ENCODE measurements at regions not wholly inside any gene's neighbourhood (a gene's known extent, or its start where the extent isn't known, plus 50 kb on each side); places are given as distances from the start of the nearest gene placed in this dataset.

DNA sequence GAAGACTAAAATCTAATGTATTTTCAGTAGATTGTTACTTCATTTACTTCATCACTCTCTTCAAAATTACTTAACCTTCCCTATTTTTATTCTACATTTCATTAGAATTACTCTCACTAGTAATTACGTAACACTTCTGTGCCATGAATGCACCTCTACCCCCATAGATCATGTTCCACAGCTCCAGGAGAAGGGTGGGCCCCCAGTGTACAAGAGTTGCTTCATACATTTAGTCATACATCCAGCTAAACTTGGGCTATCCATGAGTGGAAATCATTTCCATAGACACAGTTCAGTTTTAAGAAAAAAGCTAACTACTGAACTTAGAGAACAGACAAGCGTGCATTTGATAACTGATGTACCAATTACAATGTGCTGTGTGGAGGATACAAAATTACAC lies 104.2 kb downstream of the HSFY1 start (continued):
- no peak for TF ChIP-seq ZNF114 (CRISPR knock-in tag; IDR thresholded peaks at IDR 0.05)
- TF ChIP-seq CREB1 (CRISPR knock-in tag; IDR thresholded peaks at IDR 0.05; ENCODE audit: low read depth), result no peak

DNA sequence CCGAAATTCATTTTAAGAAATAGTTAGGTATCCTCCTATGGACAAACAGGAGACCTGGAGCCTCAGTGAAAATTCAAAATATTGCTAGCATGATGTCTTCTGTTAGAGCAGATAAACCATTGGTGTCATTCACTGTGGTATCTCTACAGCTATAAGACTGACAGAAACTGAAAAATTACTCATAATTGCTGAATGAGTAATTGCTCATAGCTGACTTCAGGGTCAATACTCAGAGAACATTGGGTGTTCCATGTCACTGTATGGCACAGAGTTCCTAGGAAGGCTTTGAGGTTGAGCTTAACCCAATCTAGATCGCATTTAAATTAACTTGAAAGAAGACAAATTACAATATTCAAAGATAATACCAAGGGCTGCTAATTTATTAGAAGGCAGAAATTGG lies 109.0 kb downstream of the HSFY2 start:
- H3K27ac ChIP-seq (ENCODE audit: low read depth), result no peak overlapping the region
- Mint-ChIP-seq H3K36me3 (ENCODE audit: low read depth) (no peaks in the 10 kb centered on the region), H3K4me1 (no peaks in the 10 kb centered on the region), H3K9me3 (peaks cover 6% of the 10 kb centered on the region), H3K4me3 (no peak overlapping the region), H3K27me3 (ENCODE audit: insufficient read depth, low read depth, poor library complexity) (no peaks in the 10 kb centered on the region), H3K27ac (no peak overlapping the region)
- H3K79me2 ChIP-seq (replicated peaks; ENCODE audit: insufficient read depth), result no peaks in the 10 kb centered on the region
- DNase-seq (ENCODE audit: low spot score) (no peak), ATAC-seq (no peak)
- H3K36me3 ChIP-seq (ENCODE audit: insufficient read depth), result no peaks in the 10 kb centered on the region
- no peak overlapping the region for H2AFZ ChIP-seq
- no peaks in the 10 kb centered on the region for H3F3A ChIP-seq (replicated peaks; ENCODE audit: low read depth)
- no peaks in the 10 kb centered on the region for H4K20me1 ChIP-seq (replicated peaks; ENCODE audit: insufficient read depth)
- no peaks in the 10 kb centered on the region for H3K4me1 ChIP-seq (ENCODE audit: insufficient read depth)
- H3K4me3 ChIP-seq, result no peak overlapping the region
- H3K27me3 ChIP-seq (ENCODE audit: insufficient read depth), result no peaks in the 10 kb centered on the region
- H3K4me2 ChIP-seq, result no peak overlapping the region
- H3K9me2 ChIP-seq (ENCODE audit: insufficient read depth), result no peaks in the 10 kb centered on the region
- TF ChIP-seq, protein P1, sequence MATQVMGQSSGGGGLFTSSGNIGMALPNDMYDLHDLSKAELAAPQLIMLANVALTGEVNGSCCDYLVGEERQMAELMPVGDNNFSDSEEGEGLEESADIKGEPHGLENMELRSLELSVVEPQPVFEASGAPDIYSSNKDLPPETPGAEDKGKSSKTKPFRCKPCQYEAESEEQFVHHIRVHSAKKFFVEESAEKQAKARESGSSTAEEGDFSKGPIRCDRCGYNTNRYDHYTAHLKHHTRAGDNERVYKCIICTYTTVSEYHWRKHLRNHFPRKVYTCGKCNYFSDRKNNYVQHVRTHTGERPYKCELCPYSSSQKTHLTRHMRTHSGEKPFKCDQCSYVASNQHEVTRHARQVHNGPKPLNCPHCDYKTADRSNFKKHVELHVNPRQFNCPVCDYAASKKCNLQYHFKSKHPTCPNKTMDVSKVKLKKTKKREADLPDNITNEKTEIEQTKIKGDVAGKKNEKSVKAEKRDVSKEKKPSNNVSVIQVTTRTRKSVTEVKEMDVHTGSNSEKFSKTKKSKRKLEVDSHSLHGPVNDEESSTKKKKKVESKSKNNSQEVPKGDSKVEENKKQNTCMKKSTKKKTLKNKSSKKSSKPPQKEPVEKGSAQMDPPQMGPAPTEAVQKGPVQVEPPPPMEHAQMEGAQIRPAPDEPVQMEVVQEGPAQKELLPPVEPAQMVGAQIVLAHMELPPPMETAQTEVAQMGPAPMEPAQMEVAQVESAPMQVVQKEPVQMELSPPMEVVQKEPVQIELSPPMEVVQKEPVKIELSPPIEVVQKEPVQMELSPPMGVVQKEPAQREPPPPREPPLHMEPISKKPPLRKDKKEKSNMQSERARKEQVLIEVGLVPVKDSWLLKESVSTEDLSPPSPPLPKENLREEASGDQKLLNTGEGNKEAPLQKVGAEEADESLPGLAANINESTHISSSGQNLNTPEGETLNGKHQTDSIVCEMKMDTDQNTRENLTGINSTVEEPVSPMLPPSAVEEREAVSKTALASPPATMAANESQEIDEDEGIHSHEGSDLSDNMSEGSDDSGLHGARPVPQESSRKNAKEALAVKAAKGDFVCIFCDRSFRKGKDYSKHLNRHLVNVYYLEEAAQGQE (IDR thresholded peaks at IDR 0.05; ENCODE audit: unreplicated experiment), result no peak
- TF ChIP-seq EZH2 (IDR thresholded peaks at IDR 0.05; ENCODE audit: low read depth, unreplicated experiment) (no peak), POLR2AphosphoS5 (IDR thresholded peaks at IDR 0.05; ENCODE audit: low read depth) (no peak), CREB1 (CRISPR knock-in tag; IDR thresholded peaks at IDR 0.05; ENCODE audit: low read depth) (no peak), ZNF114 (CRISPR knock-in tag; IDR thresholded peaks at IDR 0.05) (no peak), EZH2phosphoT487 (IDR thresholded peaks at IDR 0.05; ENCODE audit: unreplicated experiment) (no peak), ZNF331 (CRISPR knock-in tag; IDR thresholded peaks at IDR 0.05; ENCODE audit: low read depth) (no peak), STAT1 (IDR thresholded peaks at IDR 0.05; ENCODE audit: unreplicated experiment) (no peak)
- TF ChIP-seq, protein P2, sequence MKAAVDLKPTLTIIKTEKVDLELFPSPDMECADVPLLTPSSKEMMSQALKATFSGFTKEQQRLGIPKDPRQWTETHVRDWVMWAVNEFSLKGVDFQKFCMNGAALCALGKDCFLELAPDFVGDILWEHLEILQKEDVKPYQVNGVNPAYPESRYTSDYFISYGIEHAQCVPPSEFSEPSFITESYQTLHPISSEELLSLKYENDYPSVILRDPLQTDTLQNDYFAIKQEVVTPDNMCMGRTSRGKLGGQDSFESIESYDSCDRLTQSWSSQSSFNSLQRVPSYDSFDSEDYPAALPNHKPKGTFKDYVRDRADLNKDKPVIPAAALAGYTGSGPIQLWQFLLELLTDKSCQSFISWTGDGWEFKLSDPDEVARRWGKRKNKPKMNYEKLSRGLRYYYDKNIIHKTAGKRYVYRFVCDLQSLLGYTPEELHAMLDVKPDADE (IDR thresholded peaks at IDR 0.05), result no peak
- TF ChIP-seq, protein P3, sequence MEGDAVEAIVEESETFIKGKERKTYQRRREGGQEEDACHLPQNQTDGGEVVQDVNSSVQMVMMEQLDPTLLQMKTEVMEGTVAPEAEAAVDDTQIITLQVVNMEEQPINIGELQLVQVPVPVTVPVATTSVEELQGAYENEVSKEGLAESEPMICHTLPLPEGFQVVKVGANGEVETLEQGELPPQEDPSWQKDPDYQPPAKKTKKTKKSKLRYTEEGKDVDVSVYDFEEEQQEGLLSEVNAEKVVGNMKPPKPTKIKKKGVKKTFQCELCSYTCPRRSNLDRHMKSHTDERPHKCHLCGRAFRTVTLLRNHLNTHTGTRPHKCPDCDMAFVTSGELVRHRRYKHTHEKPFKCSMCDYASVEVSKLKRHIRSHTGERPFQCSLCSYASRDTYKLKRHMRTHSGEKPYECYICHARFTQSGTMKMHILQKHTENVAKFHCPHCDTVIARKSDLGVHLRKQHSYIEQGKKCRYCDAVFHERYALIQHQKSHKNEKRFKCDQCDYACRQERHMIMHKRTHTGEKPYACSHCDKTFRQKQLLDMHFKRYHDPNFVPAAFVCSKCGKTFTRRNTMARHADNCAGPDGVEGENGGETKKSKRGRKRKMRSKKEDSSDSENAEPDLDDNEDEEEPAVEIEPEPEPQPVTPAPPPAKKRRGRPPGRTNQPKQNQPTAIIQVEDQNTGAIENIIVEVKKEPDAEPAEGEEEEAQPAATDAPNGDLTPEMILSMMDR (conservative IDR thresholded peaks at IDR 0.05; ENCODE audit: low read depth in 2 of 2), result no peak
